HG02885 (cell line): ENCODE measurements at regions not wholly inside any gene's neighbourhood (a gene's known extent, or its start where the extent isn't known, plus 50 kb on each side); places are given as distances from the start of the nearest gene placed in this dataset.

Experiments used
- ATAC-seq: cut with Tn5 transposase; IDR thresholded peaks from one replicate; pipeline ENCODE4 v1.9.1; 2021; ENCODE audit warnings: mild to moderate bottlenecking; ENCODE audit not compliant: unreplicated experiment, poor library complexity

DNA sequence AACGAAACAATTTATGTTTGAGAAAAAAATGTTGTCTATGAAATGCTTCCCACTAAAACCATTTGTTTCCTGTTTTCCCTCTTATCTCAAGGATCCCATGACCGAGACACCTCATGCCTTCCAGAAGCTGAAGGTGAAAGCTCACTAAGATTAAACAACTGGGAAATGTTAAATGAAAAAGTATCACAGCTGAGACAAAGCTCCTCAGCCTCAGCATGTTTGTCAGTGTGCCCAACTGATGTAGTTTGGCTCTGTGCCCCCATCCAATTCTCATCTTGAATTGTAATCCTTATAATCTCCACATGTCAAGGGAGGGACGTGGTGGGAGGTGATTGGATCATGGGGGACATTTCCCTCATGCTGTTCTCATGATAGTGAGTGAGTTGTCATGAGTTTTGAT is 327.3 kb downstream of the HTR7 start:
- ATAC-seq = no peak

DNA sequence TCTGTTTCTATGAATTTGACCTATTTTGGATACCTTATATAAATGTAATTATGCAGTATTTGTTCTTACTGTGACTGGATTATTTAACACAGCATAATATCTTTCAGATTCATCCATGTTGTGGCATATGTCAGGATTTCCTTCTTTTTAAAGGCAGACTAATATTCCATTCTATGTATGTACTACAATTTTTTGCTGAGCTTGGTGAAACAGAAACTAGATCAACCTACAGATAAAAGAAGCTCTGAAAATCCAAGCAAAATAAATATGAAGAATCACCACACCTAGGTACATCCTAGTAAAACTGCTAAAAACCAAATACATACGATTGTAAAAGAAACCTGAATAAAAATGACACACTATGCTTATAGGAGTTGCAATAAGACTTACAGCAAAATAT is 300.5 kb downstream of the HTR7 start:
- ATAC-seq = no peak

DNA sequence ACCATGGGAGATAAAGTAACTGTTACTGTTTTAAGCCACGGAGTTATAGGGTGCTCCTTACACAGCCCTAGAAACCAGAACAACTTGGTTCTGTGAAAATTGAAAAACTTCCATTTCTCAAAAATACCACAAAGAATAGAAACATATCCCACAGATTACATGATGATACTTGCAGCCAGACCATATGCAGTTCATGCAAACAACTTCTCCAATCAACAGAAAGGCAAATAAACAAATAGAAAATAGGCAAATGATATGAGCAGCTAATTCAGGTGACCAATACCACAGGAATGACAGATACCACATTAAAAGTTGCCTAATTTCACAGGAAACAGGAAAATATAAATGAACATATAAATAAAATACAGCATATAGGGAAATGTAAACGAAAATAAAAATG is 297.5 kb downstream of the HTR7 start:
- ATAC-seq = no peak

DNA sequence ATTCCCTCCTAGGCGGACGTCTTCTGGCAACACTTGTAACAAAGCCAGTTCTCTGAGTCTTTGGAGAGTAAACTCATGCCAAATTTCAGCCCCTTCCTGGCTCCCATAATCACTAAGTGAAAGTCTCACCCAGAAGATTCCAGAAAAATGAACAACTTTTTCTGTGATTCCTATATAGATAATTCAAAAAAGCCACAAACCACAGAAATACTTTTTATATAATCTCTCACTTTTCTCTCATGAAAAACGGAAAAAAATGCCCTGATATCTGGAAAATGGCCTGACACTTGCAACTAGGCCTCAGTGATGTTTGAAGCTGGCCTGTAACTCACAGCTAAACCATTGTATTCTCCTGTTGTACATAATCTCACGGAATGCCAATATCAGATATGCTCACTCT is 296.2 kb downstream of the HTR7 start:
- ATAC-seq = no peak

GRCh38 chr10:90571481-90572258 is 286.2 kb downstream of the HTR7 start:
- no peak for ATAC-seq

GRCh38 chr10:90575125-90575524 is 282.7 kb downstream of the HTR7 start:
- ATAC-seq = no peak

DNA sequence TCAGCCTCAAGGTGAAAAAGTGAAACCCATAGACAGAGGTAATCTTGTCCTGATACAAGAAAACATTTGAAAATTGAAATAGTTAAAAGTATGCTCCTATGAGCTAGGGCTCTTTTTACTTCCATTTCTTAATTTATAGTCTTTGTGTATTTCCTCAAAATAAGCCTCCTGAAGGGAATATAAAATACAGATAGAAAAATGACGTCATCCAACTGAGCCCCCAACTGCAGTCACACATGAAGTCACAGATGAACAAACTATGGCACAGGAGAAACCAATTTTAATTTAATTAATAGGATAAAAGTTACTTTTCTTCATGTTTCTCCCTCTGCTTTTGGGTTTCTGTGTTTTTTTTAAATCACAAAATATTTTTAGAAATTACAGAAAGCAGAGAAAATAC is 280.3 kb downstream of the HTR7 start:
- ATAC-seq = no peak

DNA sequence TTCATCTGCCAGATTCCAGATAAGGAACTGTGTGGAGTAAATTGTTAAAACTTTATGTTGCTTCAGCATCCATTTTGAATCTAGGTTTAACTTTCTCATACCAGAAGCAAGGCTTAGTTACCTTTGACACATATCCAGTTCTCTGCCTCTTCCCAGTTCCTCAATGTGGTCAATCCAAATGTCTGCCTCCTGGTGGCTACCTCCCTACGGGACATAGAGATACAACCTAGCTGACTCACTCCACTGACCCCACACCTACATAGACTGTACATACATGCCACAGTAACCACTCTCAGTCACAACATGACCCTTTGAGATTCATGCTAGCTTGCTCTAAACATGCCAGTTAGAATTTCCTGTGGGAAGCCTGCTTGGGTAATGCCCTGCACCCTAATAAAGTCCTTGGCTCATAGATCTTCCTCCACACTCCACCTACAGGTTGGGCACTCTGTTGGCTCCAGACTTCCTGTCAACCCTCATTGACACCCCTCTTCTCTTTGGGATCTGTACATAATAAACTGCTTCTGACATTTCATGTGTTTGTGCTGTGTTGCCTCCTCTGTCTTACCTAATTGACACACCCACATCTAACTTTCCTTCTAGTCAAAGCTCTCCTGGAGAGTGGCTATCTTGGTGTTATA is 278.1 kb downstream of the HTR7 start:
- no peak for ATAC-seq

DNA sequence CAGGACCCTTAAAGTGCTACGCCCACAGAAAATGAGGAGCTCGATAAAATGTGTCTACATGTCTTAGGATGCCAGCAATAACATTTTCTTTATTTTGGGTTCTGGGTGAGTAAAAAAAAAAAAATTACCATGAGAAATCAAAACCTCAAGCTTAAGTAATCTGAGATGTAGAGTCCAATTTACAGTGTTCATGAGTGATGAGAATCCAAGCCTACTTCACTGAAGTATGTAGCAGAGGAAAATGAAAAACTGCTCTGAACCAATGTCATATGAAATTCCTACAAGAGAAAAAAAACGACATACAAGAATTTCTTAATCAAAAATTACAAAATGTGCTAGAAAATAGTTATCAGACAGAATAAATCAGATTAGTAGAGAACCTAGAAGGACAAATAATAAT is 274.4 kb downstream of the HTR7 start:
- ATAC-seq = no peak

DNA sequence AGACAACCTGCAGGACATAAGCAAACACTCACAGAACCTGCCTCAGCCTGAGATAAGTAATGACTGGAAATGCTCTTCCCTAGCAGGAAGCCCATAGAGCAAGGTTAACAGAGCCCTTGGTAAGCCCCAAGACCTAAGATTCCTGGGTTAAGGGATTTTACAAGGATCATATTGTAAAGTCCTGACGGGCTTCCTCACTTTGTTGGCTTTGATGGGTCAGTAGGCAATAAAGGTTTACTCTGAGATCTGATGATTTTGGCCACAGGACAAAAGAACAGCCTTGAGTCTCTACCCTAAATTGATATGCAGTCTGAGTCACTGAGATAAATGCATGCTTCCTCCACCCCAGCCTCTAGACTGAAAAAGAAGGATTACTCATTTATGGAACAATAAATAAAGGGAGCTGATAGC is 270.8 kb downstream of the HTR7 start:
- ATAC-seq = no peak

DNA sequence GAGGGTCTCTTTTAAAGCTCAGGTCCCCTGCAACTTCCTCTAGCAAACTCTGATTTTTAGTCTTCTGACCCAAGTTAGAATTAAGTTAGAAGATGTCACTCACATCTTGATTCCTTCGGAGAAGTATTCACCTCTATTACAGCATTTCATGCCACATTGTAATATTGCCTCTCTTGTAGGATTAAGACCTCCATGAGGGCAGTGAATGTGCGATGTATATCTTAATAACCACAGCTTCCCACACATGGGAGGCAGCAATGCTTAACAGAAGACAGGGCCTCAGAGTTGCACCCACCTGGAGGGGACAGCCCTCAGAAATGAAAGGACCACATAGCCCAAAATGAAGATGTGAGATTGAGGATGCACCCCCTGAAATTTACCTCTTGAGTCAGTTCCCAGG is 270.3 kb downstream of the HTR7 start:
- no peak for ATAC-seq

DNA sequence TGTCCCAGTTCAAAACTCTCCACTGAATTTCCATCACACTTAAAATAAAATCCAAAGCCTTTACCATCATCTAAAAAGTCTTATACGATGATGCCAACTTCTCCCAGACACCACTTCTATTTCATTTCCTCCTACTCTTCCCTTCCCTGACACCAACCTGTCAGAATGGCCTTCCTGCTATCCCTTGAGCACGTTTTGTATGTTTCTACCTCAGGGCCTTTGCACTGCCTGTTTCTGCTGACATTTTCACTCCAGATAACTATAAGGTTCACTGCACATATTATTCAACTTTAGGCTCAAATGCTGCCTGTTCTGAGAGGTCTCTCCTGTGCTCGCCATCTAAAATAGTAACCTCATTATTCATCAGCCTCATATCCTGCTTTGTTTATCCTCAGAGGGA is 269.6 kb downstream of the HTR7 start:
- no peak for ATAC-seq

DNA sequence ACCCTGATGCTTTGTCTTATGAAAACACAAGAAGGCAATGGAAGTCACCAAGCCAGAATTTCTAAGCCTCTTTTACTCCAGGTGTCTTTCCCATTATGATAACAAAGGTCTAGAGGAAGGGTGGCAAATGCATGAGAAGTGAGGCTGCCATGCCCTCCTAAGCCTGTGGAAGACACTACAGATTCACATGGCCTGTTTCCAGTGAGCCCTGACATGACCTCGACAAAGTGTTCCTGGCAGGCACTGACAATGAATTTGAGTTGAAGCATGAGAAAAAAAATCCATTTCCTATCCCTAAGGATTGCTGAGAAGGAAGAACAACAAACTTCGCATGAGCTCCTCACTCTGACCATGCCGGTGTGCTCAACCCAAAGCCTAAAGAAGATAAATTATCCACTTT is 268.0 kb downstream of the HTR7 start:
- no peak for ATAC-seq

DNA sequence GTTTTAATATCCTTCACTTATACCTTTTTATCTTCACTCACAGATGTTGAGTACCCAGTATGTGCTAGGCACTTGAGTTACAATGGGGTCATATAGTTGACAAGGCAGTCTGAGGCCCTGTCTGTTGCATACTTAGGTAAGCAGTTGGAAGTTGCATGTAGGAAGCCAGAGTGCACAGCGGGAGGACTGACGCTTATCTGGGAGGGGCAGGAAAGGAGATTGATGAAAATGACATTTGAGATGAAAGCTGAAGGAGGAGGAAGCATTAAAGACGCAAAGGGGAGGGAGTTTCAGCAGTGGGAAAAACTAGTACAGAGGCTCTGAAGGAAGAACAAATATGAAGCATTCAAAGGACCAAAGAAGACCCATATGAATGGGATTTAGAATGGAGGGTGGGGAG is 266.2 kb downstream of the HTR7 start:
- ATAC-seq = no peak

GRCh38 chr10:90592638-90593302 is 265.1 kb downstream of the HTR7 start:
- peak; percentile 62 for ATAC-seq

DNA sequence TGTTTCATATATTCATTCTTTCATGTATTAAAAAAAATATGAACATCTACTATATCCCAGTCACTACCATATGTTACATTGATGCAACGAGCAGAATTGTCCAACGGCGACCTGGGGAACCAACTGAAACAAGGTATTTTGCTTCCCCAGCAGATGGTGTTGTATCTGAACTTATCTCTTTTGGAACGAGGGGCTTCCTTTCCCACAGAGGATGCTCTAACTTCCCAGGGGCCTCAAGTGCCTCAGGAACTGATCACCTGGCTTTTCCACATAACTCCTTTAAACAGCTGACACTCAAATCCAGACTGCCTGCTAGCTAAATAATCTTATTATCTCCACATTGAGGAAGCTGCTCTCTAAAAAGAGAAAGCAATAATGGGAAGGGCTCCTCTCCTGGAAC is 259.3 kb downstream of the HTR7 start:
- ATAC-seq = no peak

GRCh38 chr10:90602862-90603610 is 254.8 kb downstream of the HTR7 start:
- no peak for ATAC-seq

GRCh38 chr10:90604636-90605035 is 253.2 kb downstream of the HTR7 start:
- ATAC-seq = no peak

DNA sequence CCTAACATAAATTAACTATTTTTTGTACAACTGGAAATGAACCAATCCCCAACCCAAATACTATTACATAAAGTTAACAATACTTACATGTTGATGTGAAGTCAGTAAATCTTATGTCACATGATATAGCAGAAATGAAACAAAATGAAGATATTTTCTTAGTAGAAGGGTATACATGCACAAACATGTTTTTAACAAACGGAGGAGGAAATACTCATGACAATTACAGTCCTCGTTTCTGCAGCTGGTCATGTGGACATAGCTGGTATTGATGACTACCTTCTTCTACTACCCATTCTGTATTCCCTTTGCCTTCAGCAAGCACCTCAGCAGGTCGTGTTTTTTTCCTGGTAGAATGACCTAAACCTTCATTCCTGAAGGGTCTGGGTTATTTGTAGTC is 252.3 kb downstream of the HTR7 start:
- no peak for ATAC-seq

DNA sequence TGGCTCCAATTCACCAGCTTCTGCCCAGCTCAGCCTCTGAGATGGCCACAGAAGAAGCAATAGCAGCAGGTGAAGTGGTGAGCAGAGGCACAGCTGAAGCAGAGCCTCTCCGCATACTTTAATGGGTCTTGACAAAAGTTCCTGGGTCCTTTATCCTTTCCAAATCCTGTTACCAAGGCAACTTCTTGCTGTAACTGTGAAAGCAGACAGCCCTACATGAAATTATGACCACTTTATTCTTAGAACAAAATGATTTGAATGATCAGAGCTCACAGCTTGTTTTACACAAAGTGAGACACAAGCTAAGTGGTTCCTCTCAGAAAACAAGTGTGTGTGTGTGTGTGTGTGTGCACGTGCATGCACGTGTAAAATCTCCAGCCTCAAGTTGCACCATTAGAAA is 245.6 kb downstream of the HTR7 start:
- ATAC-seq = no peak

DNA sequence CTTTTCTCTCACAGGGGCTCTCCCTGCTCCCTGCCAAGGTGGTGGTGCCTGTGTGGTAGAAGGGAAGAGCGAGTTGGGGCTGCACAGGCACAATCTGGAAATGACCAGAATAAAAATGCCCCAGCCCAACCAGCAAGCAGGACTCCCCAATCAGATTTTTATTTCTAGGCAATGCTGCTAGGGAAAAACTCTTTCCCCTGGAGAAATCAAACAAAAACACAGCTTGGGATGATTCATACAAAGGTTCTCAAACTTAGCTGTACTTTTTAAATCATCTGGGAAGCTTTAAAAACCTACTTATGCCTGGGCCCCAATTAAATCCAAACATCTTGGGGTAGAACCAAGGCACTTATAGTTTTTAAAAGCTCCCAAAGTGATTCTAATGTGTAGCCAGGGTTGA is 243.2 kb downstream of the HTR7 start:
- ATAC-seq = no peak
